Activated CD4-positive, alpha-beta memory T cell treated with anti-CD3 and anti-CD28 coated beads for 36 hours (primary cell): ENCODE measurements at regions not wholly inside any gene's neighbourhood (a gene's known extent, or its start where the extent isn't known, plus 50 kb on each side); places are given as distances from the start of the nearest gene placed in this dataset.

Source experiments
- CTCF ChIA-PET: fragments of 350-600 bp; sonication (Branson Sonifier 250); formaldehyde crosslinking; loops from one replicate; lab custom pipeline; 2021; ENCODE audit warnings: antibody characterized with exemption, inconsistent platforms; lab: Charles Lee
- POLR2A ChIA-PET: fragments of 350-600 bp; sonication (Branson Sonifier 250); formaldehyde crosslinking; loops from one replicate; lab custom pipeline; 2021; ENCODE audit warnings: antibody characterized with exemption; lab: Charles Lee
- DNase-seq: peaks from one replicate; pipeline ENCODE4 v3.0.0-alpha.2; 2020
- H3K27ac Mint-ChIP-seq: one replicate; pipeline ENCODE4 v1.8.0; 2021; ENCODE audit warnings: mixed read lengths
- H3K27me3 Mint-ChIP-seq: one replicate; pipeline ENCODE4 v1.8.0; 2021; ENCODE audit warnings: mixed read lengths
- H3K36me3 Mint-ChIP-seq: one replicate; pipeline ENCODE4 v1.8.0; 2021; ENCODE audit warnings: mixed read lengths
- H3K4me1 Mint-ChIP-seq: one replicate; pipeline ENCODE4 v1.8.0; 2021; ENCODE audit warnings: low read depth, mixed read lengths
- H3K4me3 Mint-ChIP-seq: one replicate; pipeline ENCODE4 v1.8.0; 2021; ENCODE audit warnings: mild to moderate bottlenecking, mixed read lengths
- H3K9me3 Mint-ChIP-seq: one replicate; pipeline ENCODE4 v1.8.0; 2021; ENCODE audit warnings: mixed read lengths
- intact Hi-C: fragments of 100-400 bp; cut with micrococcal nuclease; formaldehyde crosslinking; loops from one replicate; pipeline ENCODE4 v1.15.1; 2023

DNA sequence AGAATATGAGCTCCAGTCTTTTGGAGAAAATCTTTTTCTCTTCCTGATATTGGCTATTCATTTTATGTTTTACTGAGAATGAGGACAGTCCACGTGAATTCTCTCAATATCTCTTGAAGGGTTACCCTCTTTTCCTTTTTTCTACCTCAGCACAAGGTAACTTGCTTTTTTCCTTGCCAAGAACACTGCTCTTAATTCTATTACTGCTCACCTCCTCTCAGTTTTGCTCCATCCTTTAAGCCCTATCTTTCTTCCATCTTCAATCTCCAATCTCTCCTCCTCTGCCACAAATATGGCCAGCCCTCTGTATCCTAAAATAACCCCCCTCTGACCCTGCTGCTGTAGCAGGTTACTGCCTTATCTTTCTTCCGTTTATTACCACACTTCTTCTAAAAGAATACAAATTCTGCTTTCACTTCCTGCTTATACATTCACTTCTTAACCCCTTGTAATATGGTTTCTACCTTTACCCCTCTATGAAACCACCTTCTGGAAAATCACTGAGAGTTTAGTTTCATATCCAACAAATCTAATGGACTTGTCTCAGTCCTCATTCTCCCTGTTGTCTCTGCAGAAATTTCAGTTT is 89.0 kb downstream of the NFKBIZ start:
- peaks cover 38% of the 10 kb centered on the region for H3K4me1 Mint-ChIP-seq
- no peaks in the 10 kb centered on the region for H3K9me3 Mint-ChIP-seq
- H3K27ac Mint-ChIP-seq, result no peak overlapping the region
- no peak for DNase-seq
- no peaks in the 10 kb centered on the region for H3K36me3 Mint-ChIP-seq
- ChIA-PET CTCF (interaction anchor here (0.7 to 0.9 kb wide), 2 partner anchors 26 to 286 kb away, joined by 3 to 4 read pairs; no protein-coding TSS in a partner anchor), POLR2A (no interaction called here)
- peaks cover 11% of the 10 kb centered on the region for H3K27me3 Mint-ChIP-seq
- intact Hi-C loops, result loop anchor here (5.0 kb wide), 7 partner anchors 94 to 421 kb away; partner anchors contain the start of genes CEP97 and RPL24
- no peak overlapping the region for H3K4me3 Mint-ChIP-seq

DNA sequence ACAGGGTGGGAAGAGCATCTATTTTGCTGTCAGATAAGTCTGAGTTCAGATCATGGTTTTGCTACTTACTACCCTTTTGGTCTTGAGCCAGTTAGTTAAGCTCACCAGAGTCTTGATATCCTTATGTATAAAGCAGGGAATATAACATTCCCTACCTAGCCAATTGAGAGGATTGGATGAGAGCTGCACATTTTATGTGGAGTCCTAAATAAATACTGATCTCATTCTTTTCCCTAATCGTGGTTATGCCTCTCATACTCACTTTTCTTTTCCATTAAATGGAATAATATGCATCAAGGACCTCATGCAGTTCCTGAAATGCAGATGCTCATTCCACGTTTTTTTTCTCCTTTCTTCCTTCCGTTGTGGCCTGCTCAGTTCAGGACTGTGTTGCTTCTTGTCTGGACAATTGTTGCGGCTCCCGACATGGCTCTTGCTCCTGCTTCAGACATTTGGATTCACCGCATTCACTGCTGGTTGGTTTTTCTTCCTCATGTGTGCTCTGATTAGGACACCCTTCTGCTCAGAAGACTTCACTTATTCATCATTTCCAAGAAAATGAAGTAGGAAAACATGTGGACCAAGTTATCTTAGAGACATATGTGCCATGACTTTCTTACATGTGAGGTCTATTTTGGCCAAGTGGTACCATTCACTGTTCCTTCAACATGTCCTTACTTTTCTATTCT is 90.2 kb downstream of the NFKBIZ start:
- no peak overlapping the region for H3K4me3 Mint-ChIP-seq
- no peak overlapping the region for H3K27ac Mint-ChIP-seq
- ChIA-PET POLR2A (no interaction called here), CTCF (interaction anchor here (1.4 kb wide), 1 partner anchor 85 kb away, joined by 3 read pairs; no protein-coding TSS in a partner anchor)
- H3K27me3 Mint-ChIP-seq, result peaks cover 7% of the 10 kb centered on the region
- DNase-seq, result no peak
- no peaks in the 10 kb centered on the region for H3K9me3 Mint-ChIP-seq
- intact Hi-C loops, result loop anchor here (1.0 to 10.0 kb wide), 9 partner anchors 11 to 422 kb away; partner anchors contain the start of genes CEP97 and RPL24
- no peaks in the 10 kb centered on the region for H3K36me3 Mint-ChIP-seq
- H3K4me1 Mint-ChIP-seq, result peaks cover 40% of the 10 kb centered on the region

DNA sequence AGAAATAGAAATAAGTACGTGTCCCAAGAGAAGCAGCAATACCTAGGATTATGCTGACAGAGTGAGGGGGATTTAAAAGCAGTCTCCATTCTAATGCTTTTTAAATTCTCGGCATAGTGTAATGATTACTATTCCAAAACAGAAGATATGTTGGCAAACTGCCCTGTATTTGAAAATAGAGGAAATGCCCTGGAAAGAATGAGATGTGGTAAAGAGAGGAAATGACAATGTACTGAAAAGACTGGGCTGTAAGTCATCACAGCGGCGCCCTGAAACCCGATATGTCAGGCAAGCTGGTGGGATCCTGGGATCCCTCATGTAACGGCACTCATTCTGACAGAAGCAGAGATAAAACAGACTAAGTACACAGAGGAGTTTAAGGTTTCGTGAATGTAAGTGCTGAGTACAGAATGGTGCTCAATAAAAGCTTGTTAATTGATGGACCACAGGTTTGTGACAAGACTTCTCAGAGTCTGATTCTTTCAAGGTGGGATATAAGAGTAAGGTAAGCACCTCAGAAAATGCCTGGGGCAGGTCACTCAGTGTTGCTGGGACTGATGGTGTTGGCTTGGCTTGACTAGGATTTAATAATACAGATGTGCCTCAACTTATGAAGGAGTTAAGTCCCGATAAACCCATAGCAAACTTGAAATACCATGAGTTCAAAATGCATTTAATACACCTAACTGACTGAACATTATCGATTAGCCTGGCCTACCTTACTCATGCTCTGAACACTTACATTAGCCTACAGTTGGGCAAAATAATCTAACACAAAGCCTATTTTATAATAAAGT is 91.4 kb downstream of the NFKBIZ start:
- POLR2A ChIA-PET, result interaction anchor here (1.0 kb wide), 1 partner anchor 115 kb away, joined by 3 read pairs; no protein-coding TSS in a partner anchor
- CTCF ChIA-PET, result no interaction called here

DNA sequence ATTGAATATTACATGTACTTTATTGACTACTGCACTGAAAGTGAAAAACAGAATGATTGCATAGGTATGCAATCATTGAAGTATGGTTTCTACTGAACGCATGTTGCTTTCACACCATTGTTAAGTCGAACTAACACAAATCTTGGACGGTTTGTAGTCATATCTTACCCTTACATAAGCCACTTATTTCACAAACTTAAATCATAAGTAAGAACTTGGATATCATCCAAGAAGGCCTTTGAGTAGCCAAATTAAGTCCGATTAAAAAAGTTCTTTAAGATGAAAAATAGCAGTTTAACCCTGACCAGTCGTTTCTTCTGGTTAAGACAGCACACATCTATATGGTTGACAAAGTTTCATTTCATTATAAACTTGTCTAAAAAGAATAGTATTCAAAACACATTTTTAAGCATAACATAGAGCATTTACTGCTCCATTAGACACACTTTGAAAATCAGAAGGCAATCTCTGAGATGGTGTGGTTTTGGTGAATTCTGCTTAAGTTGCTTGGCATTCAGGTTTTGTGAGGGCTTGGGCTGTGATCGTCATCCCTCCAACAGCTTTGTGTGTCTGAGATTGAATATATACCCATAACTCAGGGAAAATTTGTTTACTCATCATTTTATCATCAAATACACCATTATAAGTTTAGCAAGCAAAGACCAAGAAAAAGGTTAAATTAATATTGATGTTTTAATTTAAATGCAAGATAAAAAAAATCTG is 92.2 kb downstream of the NFKBIZ start:
- ChIA-PET POLR2A (interaction anchor here (1.0 kb wide), 1 partner anchor 115 kb away, joined by 3 read pairs; no protein-coding TSS in a partner anchor), CTCF (no interaction called here)
- intact Hi-C loops, result loop anchor here (1.0 to 10.0 kb wide), 2 partner anchors 90 to 283 kb away; no protein-coding TSS in a partner anchor
- H3K4me3 Mint-ChIP-seq, result no peak overlapping the region
- no peaks in the 10 kb centered on the region for H3K9me3 Mint-ChIP-seq
- H3K27ac Mint-ChIP-seq, result no peak overlapping the region
- peaks cover 2% of the 10 kb centered on the region for H3K27me3 Mint-ChIP-seq
- peaks cover 39% of the 10 kb centered on the region for H3K4me1 Mint-ChIP-seq
- DNase-seq, result no peak
- no peaks in the 10 kb centered on the region for H3K36me3 Mint-ChIP-seq

More for the DNA sequence above, 91.4 kb downstream of the NFKBIZ start:
- Mint-ChIP-seq H3K4me1 (peaks cover 39% of the 10 kb centered on the region), H3K27ac (no peak overlapping the region), H3K27me3 (peaks cover 2% of the 10 kb centered on the region), H3K9me3 (no peaks in the 10 kb centered on the region), H3K4me3 (no peak overlapping the region), H3K36me3 (no peaks in the 10 kb centered on the region)
- DNase-seq, result peak; percentile 53
- intact Hi-C loops, result loop anchor here (1.0 to 10.0 kb wide), 3 partner anchors 10 to 284 kb away; no protein-coding TSS in a partner anchor

DNA sequence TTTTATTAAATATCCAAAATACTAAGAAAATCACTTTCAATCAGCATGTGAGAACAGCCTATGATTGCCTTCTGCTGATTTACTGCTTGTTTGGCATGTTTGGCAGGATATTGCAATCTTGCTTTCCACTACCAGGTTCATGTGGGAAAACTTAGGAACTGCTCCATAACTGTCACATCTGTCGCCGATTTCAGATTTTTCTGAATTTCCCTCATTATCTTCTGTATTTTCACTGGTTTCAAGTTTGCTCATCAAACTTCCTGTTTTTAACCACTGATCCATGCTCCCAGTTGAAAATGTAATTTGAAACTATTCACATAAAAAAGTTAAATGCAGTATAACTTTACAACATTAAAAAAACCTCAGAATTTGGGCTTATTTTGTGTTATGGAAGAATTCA is 93.0 kb downstream of the NFKBIZ start:
- Mint-ChIP-seq H3K4me1 (peaks cover 31% of the 10 kb centered on the region), H3K27me3 (peaks cover 2% of the 10 kb centered on the region), H3K9me3 (no peaks in the 10 kb centered on the region), H3K36me3 (no peaks in the 10 kb centered on the region), H3K4me3 (no peak overlapping the region), H3K27ac (no peak overlapping the region)
- intact Hi-C loops, result loop anchor here (10.0 kb wide), 1 partner anchor 282 kb away; no protein-coding TSS in a partner anchor
- CTCF ChIA-PET, result no interaction called here
- DNase-seq, result no peak
- POLR2A ChIA-PET, result no interaction called here

DNA sequence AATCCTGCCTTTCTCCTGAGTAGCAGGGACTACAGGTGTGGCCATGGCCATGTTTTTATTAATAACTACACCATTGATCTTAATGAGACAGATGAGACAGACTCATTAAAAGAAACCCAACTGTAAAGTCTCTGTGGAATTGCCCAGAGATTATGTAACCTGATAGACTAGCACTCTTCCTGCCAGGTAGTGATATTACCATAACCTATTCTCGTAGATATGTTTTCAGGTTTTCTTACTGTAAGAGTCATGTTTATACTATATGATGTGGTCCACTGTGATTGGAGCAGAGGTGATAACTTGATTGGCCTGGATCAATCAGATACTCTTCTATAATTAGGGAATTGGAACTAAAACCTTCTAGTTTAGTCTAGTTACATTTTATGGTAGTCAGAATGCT is 93.7 kb downstream of the NFKBIZ start:
- Mint-ChIP-seq H3K4me1 (peaks cover 30% of the 10 kb centered on the region), H3K4me3 (no peak overlapping the region)
- POLR2A ChIA-PET, result interaction anchor here (0.8 kb wide), 1 partner anchor 21 kb away, joined by 3 read pairs; no protein-coding TSS in a partner anchor

DNA sequence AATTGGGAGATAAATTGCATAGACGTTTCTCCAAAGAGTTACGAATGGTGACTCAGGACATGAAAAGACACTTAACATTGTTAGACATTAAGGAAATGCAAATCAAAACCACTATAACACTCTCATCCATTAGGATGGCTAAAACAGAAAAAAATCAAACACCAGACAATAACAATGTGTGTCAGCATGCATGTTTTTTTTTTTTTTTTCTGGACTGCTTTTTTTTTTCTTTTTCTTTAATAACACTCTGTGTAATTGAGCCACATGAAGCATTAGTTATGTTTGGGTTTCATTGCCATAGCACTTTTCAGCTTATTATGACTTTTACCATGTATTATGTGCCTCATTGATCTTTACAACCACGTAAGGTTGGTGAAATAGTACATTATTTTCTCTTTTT is 95.0 kb downstream of the NFKBIZ start:
- peaks cover 2% of the 10 kb centered on the region for H3K27me3 Mint-ChIP-seq
- H3K27ac Mint-ChIP-seq, result no peak overlapping the region
- no peaks in the 10 kb centered on the region for H3K9me3 Mint-ChIP-seq
- CTCF ChIA-PET, result no interaction called here
- H3K4me3 Mint-ChIP-seq, result no peak overlapping the region
- no peak for DNase-seq
- intact Hi-C loops, result loop anchor here (10.0 kb wide), 1 partner anchor 280 kb away; no protein-coding TSS in a partner anchor
- H3K4me1 Mint-ChIP-seq, result peaks cover 33% of the 10 kb centered on the region
- H3K36me3 Mint-ChIP-seq, result peaks cover 1% of the 10 kb centered on the region
- POLR2A ChIA-PET, result no interaction called here

More for the DNA sequence above, 93.7 kb downstream of the NFKBIZ start:
- no peak overlapping the region for H3K27ac Mint-ChIP-seq
- peaks cover 2% of the 10 kb centered on the region for H3K27me3 Mint-ChIP-seq
- no peak for DNase-seq
- H3K36me3 Mint-ChIP-seq, result no peaks in the 10 kb centered on the region
- no peaks in the 10 kb centered on the region for H3K9me3 Mint-ChIP-seq
- intact Hi-C loops, result loop anchor here (10.0 kb wide), 1 partner anchor 282 kb away; no protein-coding TSS in a partner anchor
- CTCF ChIA-PET, result no interaction called here

DNA sequence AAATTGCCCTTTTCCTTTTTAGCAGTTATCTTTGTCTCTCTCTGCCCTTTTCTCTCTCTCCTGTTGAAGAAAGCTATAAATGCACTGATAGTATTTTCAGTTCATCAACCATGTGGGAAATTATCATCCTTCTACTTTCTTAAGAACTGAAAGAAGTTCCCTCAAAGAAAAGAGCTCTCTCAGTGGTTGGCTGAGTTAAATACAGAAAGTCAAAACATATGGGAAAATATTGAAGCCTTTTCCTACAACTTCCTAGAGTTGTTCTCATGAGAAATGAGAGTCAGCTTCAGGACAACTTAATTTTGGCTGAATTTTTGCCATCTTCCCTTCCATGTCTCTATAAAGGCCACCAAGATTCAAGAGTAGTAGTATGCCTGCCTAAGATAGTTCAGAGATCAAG is 96.7 kb downstream of the NFKBIZ start:
- Mint-ChIP-seq H3K9me3 (no peaks in the 10 kb centered on the region), H3K36me3 (peaks cover 1% of the 10 kb centered on the region), H3K27ac (no peak overlapping the region), H3K27me3 (peaks cover 2% of the 10 kb centered on the region), H3K4me3 (no peak overlapping the region), H3K4me1 (peaks cover 42% of the 10 kb centered on the region)
- intact Hi-C loops, result loop anchor here (10.0 kb wide), 1 partner anchor 279 kb away; no protein-coding TSS in a partner anchor
- ChIA-PET POLR2A (no interaction called here), CTCF (interaction anchor here (1.2 kb wide), 1 partner anchor 279 kb away, joined by 3 read pairs; no protein-coding TSS in a partner anchor)
- no peak for DNase-seq

DNA sequence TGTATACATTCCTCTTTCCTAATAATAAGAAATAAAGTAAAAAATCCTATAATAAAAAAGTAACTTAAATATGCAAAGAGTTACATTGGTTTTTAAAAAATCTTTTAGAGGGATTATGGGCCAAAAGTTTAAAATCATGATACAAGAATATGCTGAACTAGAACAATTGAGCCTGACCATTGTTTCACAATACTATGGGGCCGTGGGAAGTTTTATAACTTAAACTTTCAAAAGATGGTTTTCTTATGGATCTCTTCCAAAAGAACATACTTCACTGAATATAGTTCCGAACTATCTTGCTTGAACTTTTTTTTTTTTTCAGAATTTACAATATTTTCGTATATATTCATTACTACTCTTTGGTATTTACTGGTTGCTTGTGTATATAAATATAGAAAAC is 97.6 kb downstream of the NFKBIZ start:
- Mint-ChIP-seq H3K4me3 (no peak overlapping the region), H3K27ac (no peak overlapping the region), H3K36me3 (peaks cover 1% of the 10 kb centered on the region), H3K27me3 (peaks cover 2% of the 10 kb centered on the region), H3K9me3 (no peaks in the 10 kb centered on the region), H3K4me1 (peaks cover 37% of the 10 kb centered on the region)
- POLR2A ChIA-PET, result no interaction called here
- intact Hi-C loops, result loop anchor here (10.0 kb wide), 1 partner anchor 278 kb away; no protein-coding TSS in a partner anchor
- no peak for DNase-seq
- CTCF ChIA-PET, result no interaction called here

DNA sequence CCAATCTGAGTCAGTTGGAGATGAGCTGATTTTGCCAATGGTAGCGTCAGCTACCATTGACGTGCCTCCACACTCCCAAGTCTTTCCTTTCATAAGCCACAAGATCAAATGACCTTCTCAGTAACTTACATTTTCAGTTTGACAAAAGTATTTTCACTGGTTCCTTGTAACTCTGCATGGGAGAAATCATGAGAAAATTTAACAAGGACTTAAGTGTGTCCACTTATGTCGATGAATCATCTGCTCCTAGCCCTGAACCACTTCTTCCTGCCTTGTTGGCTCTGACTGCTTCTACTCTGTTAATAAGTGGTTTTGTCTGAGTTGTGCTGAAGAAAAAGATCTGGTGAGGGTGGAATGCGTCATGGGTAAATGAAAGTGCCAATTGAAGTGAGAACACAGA is 101.2 kb downstream of the NFKBIZ start:
- peak overlapping the region; percentile 28 for H3K27ac Mint-ChIP-seq
- no peaks in the 10 kb centered on the region for H3K27me3 Mint-ChIP-seq
- H3K36me3 Mint-ChIP-seq, result peaks cover 1% of the 10 kb centered on the region
- H3K4me1 Mint-ChIP-seq, result peaks cover 19% of the 10 kb centered on the region
- POLR2A ChIA-PET, result interaction anchor here (0.6 kb wide), 1 partner anchor 101 kb away, joined by 3 read pairs; the partner anchor contains the start of gene NFKBIZ
- CTCF ChIA-PET, result interaction anchor here (1.3 to 1.5 kb wide), 2 partner anchors 14 to 275 kb away, joined by 3 to 4 read pairs; no protein-coding TSS in a partner anchor
- H3K4me3 Mint-ChIP-seq, result no peak overlapping the region
- intact Hi-C loops, result loop anchor here (1.0 to 5.0 kb wide), 4 partner anchors 10 to 142 kb away; no protein-coding TSS in a partner anchor
- H3K9me3 Mint-ChIP-seq, result no peaks in the 10 kb centered on the region
- peak; percentile 33 for DNase-seq
